Embryonic facial prominence (tissue), 1 donor: ENCODE measurements at regions not wholly inside any gene's neighbourhood (a gene's known extent, or its start where the extent isn't known, plus 50 kb on each side); places are given as distances from the start of the nearest gene placed in this dataset.

ENCODE experiments used
- DNase-seq: peaks from one replicate; pipeline ENCODE4 v3.0.0-alpha.2; 2016; ENCODE audit errors: extremely low spot score

DNA sequence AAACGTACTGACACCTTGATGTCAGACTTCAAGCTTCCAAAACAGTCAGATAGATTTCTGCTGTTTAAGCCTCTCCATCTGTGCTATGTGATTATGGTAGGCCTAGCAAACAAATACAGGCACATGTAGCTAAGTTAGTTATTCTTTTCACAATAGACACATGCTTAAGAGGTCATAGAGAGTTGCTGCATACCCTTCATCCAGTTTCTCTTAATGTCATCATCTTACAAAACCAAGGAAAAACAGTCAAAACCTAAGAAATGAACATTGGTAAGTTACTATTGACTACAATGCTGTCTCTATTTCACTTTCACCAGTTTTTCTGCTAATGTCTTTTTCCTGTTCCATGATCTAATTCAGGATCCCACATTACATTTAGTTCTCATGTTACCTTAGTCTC is 946.8 kb downstream of the TUSC7 start:
- DNase-seq: no peak

DNA sequence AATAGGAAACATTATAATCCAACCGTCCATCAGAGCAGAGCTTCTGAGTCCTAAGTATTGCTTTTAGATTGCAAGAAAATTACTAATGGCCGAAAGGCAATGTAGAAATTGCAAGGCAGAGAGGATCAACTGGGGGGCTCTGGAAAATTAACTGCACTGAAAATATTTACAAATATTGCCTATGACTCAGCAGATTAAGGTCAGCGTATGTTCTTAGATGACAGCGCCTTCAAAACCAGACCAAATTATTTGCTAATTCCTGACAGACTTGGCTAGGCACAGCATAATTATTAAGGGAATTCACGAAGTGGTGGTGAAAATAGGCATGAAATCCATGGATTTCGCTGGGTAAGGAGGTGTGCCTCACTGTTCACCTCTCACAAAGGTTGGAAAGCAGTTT is 947.7 kb downstream of the TUSC7 start:
- no peak for DNase-seq

DNA sequence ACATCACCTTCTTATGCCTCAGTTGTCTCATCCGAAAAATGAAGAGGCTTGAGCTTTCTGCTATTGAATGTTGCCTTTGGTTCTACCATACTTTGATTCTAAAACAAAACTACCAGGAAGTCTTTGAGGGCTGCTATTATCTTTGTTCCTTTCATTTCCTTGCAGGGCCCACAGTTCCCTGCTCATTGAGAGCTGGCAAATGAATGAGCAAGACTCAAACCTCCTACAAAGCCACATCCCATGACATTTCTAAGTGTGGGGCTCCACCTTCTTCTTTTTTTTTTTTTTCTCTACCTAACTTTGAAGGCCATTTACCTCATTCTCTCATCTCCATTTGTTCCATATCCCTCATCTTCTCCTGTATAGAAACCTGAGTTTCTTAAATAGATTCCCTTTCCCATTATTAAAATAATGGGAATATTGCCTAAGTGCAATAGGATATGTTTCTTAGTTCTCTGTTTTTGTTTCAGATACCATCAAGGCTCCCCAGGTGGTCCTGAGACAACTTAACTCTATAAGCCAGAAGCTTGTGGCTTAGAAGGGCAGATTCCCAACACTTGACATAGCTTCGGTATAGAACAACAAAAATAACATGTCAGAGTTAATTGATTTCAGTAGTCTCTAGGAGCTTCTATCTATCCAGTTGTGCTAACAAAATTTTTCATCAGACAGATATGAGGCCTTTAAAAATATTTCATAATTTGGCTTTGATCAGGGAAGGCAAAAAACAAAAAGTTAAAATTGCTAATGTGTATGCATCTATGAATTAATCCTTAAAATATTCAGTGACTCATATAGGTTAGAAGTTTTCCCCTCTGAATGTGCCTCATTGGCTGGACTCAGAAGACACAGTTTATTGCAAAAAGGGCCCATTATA is 951.6 kb downstream of the TUSC7 start:
- no peak for DNase-seq

DNA sequence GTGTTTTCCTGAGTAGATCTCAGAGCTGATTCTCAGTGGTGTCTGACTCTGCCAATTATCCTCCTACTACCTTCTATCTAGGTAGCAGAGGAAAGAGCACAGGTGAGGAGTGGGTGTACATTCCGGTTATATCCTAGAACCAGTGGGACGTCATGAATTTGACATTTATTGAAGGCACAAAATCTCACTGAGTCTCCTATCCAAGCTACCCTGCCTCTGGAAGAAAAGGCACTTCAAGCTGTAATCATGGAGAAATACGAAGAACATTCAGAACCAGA is 952.2 kb downstream of the TUSC7 start:
- DNase-seq: no peak

DNA sequence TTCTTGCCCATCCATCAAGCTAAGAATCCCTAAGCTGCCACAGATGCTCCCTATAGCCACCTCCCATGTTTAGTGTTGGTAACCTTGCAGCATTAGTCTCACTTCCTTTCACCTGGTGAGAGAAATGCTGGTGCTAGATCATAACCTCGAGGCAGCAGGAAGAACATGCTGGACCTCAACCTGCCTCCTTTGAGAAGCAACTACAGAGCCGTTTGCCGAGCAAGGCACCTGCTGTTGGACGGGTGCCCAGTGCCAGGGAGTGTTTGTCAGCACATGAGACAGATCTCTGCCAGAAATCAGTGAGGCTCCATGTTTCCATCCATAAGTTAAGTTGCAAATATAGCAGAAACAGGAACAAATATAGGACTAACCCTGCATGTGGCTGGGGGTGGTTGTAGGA is 955.7 kb downstream of the TUSC7 start:
- DNase-seq: no peak

DNA sequence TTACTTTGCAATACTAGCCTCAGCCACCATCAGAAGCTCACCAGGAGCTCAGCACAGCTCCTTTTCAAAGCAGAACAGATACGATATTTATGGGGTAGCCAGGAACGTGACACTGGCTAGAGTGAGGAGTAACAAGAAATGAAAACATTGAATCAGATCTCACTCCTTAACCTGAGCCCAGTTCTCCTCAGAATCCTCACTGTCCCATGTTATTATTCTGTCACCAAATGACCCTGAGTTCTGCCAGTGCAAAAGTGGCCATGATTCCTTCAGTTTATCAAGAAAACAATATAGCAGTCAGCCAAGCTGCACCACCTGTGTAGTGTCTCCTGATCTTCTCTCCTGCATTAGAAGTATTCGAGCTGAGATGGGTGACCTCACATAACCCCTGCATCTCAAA is 956.7 kb downstream of the TUSC7 start:
- no peak for DNase-seq

DNA sequence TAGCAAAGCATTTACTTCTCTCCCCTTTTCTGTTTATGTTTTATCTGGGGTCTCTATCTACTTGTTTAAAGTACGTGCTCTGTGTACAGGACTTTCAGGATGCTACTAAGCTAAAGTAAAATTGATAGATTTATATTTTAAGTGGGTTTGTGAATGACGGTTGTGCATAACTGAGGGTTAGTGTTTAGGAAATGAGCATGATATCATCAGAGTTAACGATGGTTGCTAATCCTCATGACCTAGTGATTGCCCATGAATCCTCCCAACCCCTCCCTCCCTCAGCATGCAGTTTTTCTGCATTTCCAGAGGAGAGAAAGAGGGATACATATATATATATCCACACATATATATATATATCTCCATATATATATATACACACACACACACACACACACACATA is 957.2 kb downstream of the TUSC7 start:
- DNase-seq: no peak

DNA sequence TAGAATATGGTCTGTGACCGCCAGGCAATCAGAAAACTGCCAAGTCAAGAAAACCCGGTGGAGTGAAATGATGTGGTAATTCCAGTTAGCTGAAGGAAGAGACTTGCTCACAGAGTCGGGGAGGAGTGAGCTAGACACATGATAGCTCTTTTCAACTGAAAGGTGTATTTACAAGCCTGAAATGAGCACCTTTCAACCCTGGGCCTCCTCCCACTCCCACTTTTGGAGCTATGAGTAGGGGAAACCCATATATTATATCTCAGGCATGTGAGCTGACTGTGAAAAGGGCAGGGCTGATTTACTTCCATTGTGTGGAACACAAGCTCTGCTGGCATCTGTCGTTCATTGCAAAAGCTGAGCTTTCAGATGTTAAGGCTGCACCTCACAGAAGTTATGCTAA is 960.2 kb downstream of the TUSC7 start:
- no peak for DNase-seq

DNA sequence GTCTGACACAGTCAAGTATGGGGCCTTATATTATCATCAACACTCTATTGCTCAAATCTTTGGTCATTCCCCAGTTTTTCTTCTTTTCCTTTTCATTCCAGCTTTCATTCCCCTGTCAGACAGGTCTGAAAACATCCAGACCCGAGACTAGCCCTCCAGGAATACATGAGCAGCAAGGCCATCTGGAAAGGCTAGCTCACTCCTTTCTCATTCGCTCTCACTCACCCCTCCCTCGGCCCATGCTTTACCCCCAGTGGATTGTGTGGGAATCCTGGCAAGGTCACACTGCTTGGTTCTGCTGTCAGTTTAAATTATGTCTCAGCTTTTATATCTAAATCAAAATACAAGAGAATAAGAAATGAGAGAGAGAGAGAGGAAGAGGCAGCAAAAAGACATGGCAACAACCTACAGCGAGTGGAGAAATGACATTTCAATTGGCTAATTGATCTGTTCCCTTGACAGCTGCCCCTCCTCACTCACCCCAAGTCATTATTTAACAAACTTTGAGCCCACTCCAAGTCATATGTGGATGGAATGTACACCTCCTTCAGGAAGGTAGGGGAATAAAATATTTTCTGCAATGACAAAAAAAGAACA is 962.2 kb downstream of the TUSC7 start:
- DNase-seq: no peak

DNA sequence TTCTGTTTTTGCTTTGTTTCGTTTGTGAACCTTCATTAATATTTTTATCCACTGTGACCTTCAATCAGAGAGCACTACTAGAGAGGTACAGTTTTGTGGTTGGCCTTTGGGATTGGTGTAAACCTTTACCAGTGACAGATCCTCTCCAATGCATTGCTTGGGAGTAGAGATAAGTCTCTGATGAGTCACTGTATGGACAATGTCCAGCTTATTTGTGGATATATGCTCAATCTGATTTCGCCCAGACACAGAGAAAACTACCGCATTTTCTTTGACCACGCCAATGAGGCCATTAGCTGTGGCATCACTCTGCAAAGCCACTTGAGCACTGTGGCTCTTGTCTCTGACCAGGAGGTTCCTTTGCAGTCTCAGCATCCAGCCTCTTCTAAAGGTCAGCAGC is 964.7 kb downstream of the TUSC7 start:
- no peak for DNase-seq

DNA sequence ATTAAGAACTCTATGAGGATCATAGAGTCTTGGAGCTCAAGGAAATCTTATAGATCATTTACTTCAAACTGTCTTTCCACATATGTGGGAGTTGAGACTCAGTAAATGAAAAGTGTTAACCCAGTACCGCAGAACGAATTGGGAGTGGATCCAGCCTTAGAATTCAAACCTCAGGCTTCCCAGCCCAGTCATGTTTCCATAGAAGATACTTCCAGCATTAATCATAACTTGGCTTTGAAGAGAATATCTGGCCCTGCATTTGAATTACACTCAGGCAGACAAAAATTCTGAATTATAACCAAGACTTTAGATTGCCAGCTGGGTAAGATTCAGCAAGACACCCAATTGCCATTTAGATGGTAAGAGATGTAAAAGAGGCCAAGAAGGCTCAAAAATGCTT is 972.0 kb downstream of the TUSC7 start:
- DNase-seq: no peak

DNA sequence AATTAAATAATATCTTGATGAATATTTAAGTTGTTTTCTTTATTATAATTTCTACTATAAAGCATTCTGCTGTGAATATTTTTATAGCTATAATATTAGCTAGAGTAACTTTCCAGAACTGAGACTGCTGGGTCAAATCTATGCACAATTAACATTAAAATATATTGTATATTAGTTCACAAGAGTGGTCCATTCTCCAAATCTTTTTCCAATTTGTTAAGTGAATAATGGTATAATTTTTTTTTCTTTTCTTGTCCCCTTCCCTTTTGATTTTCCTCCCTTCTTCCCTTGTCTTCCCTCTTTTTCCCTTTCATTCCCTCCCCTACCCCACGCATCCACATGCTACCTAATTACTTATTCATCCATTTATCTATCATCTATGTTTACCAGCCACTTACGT is 977.5 kb downstream of the TUSC7 start:
- DNase-seq: no peak

DNA sequence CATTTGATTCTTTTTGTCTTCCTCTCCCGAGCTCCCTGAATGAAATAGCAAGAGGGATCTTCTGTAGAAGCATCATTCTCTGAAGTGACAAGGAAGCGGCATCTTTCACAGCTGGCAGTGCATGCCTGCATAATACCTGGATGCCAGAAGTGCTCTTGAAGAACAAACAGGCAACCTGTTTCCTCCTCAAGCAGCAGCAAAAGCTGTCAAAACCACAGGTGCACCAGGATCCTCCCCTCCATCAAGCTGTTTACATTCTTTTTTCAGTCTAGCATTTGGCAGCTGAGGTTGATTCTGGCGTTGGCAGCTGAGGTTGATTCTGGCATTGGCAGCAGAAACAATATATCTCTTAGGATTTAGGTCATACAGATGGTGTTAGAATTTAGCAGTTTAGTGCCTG is 979.0 kb downstream of the TUSC7 start:
- DNase-seq: no peak

DNA sequence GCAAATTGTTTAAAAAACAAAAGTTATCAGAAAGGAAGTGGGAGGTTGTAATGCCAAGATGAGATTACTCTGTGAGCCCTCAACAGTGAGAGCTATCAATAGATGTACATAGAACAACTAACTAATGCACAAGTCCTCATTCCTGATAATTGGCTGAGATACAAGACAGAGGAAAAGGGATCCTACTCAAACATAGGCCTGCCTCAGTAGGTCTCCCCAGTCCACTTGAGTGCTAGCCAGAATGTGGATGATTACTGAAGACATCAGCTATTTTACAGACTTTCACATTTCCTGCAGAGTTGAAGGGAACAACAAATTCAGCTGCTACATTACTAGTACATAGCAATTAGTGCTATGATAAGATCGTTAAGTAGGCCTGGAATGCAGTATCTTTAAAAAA is 981.9 kb downstream of the TUSC7 start:
- DNase-seq: no peak

DNA sequence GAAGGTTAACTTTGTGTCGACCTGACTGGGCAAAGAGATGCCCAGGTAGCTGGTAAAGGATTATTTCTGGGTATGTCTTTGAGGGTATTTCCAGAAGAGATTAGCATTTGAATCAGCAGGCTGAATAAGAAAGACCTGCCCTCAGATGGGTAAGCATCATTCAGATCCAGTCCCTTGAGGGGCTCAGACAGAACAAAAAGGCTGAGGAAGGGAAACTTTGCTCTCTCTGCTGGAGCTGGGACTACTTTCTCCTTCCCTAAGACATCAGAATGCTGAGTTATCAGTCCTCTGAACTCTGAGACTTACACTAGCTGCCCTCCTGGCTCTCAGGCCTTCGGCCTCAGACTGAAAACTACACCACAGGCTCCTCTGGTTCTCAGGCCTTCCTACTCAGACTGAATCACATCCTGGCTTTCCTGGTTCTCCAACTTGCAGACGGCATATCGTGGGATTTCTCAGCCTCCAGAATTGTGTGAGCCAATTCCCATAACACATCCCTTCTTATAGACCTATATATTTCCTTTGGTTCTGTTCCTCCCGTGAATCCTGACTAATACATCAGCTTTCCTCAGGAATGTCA is 982.9 kb downstream of the TUSC7 start:
- DNase-seq: no peak

DNA sequence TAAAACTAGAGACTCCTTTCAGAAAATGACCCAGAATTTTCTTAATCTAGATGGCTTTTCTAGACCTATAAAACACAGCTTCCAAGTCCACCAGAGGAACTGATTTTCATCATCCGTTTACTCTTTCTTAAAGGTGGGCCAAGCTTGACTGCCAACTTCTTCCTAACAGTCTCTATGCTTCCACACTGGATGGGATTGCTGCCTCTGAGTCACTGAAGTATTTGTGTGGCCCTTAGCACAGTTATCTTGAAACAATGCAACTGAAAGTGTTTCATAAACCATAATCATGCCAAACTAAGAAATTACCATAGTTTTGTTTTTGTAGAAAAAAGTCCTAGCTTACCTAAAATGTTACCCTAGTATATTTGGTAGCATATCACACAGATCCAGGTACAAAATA is 985.7 kb downstream of the TUSC7 start:
- no peak for DNase-seq

DNA sequence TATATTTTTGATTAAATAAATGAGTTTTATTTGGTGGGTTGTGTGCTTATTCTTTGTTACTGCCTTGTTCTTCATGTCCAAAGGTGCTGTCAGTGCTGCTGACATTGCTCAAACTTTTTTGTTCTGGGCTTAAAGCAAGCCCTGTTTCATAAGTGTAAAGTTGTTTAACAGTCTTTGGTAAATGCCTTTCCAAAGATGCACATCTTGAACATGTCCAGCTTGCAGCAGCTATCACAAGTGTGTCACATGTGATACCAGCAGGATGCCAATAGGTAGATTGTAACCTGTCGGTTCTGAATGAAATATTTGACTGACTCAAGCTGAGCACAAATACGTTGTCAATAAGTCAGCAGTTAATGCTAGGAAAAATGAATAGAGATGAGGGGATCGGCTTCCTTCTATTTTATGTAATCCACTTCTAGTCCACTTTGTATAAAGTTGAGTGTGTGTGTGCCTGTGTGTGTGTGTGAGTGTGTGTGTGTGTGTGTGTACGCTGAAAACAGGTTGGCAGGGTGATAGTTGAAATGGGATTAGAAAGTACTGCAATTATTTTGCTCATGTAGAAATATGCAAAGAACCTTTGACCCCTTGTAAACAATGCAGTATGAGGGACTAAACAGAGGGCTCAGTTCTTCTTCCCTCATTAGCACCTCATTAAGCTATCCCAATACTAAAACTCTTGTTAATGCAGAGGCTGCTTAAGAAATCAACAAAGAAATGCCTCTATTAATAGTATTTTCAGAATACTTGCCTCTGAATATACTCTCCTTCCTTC is 986.5 kb downstream of the TUSC7 start:
- no peak for DNase-seq

DNA sequence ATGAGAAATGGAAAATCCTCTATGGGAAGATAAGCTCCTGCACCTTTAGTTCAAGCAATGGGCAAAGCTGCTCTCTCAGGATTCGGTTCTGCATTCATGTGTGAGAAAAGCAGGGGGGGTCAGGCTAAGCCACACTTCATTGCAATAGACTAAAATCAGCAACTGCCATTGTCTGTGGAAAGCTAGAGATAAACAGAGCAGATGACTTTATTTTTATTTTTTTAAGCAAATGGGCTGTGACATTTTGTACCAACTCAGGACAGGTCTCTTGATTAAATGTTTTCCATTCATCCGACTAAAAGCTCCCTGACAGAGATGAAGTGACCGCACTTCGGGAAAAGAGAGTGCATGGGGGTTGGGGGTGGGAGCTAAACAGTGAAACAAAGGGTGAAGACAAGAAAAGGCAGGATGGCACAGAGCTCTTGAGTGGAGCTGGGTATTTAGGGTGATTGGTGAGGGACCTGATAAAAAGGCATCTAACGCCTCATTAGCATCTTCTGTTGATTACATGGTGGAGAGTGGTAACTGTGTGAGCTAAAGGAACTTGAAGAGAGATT is 987.4 kb downstream of the TUSC7 start:
- DNase-seq: no peak

DNA sequence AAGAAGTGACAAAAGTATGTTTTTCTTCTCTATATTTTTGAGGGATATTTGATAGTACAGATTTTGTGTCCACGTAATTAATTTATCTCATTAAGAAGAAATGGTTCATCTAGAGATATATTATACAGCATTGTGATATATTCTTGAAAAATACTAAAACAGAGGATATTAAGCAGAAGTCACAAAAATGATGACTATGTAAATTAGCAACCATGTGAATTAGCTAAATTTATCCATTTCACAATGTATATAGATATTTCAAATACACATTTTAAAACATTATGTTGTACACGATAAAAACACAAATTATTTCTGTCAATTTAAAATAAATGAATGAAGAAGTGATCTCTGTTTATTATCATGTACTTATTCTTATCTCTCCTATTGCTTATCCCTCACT is 989.5 kb downstream of the TUSC7 start:
- no peak for DNase-seq

DNA sequence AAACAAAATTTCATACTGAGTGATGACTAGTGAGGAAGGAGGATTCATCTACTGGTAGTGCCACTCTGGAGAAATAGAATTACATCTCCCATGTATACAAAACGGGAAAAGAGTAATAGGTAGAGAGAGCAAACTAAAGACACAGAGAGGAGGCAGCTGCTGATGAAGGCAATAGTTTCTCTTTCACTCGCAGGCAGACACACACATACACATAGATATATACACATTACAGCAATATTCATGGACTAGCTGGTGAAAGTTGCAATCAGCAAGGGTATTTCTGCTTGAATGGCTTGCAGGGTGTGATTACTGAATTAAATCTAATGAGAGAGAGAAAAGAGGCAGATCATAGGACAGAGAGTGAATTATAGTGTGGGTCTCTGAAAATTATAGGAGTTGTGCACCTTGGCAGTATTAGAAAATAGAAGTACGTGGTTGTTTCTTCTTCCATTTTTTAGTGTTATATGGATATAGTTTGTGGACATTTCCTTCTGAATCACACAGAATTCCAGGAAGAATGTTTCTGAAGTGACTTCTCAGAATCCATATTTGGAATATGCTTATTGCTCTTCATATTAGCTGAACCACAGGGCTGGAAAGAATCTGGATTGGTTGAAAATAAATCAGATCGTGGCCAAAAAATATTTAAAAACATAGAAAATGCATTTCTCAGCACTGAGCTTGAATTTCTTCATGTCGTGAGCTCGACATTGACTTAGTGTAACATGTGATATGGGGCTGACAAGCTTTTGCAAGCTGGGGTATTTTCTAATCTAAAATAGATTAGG is 991.2 kb downstream of the TUSC7 start:
- no peak for DNase-seq

DNA sequence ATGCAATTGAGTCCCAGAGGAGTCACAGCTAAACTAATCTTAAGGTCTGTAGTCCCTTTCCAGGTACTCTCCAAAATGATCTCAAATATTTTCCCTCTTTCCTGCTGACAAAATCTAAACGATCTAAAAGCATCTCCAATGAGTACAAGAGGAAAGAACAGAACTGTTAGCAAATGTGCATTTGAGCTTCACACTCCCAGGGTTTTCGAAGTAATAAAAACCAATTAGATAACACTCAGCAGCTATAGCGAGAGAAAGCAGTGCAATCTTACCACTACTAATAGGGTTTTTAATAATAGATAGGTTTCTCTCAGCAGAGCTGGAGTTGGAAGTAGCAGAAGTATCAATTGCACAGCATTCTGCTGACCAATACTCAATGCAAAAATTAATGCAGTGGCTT is 995.4 kb downstream of the TUSC7 start:
- DNase-seq: no peak

DNA sequence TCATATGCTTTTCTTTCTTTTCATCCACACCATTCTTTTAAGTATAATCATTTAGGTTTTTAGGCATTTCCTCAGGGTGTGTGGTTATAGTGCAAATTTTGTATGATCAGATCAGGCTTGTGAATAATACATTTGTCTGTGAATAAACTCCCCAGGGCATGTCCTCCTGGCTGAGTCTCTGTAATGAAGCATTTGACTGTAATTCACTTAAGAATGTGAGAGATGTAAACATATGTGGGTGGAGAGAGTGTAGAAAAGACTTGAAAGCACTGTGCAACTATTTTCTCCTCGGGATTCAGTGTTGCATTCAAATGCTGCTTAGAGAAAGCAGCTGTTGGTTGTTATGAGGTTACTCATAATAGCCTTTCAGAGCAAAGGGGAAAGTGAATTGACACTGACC is 996.5 kb downstream of the TUSC7 start:
- no peak for DNase-seq
